GM23248 (cell line): ENCODE measurements at regions not wholly inside any gene's neighbourhood (a gene's known extent, or its start where the extent isn't known, plus 50 kb on each side); places are given as distances from the start of the nearest gene placed in this dataset.

Experiments
- DNase-seq: peaks from one replicate; pipeline ENCODE4 v3.0.0-alpha.2; 2015
- H2AFZ ChIP-seq: fragments of 200-600 bp; sonication (generic); 2 replicates; pipeline ENCODE4 v1.6.1; 2016; ENCODE audit warnings: antibody characterized with exemption
- H3F3A ChIP-seq: fragments of 200-600 bp; sonication (generic); 2 replicates; pipeline ENCODE4 v1.6.1; 2016; ENCODE audit warnings: mild to moderate bottlenecking, antibody characterized with exemption, mixed run types; ENCODE audit not compliant: insufficient read depth
- H3K27ac ChIP-seq: fragments of 200-600 bp; sonication (generic); 2 replicates; pipeline ENCODE4 v1.5.1; 2016; ENCODE audit warnings: mild to moderate bottlenecking
- H3K27me3 ChIP-seq: fragments of 200-600 bp; sonication (generic); replicated peaks from 2 replicates; pipeline ENCODE4 v1.6.1; 2016; ENCODE audit warnings: mild to moderate bottlenecking; ENCODE audit not compliant: insufficient read depth
- H3K36me3 ChIP-seq: fragments of 200-600 bp; sonication (generic); 2 replicates; pipeline ENCODE4 v1.6.1; 2016; ENCODE audit warnings: low read depth, mild to moderate bottlenecking
- H3K4me1 ChIP-seq: fragments of 200-600 bp; sonication (generic); 2 replicates; pipeline ENCODE4 v1.6.1; 2016; ENCODE audit warnings: mild to moderate bottlenecking; ENCODE audit not compliant: insufficient read depth
- H3K4me2 ChIP-seq: fragments of 200-600 bp; sonication (generic); one replicate; pipeline ENCODE4 v1.6.1; 2016; ENCODE audit warnings: mild to moderate bottlenecking; ENCODE audit not compliant: unreplicated experiment
- H3K4me3 ChIP-seq: fragments of 200-600 bp; sonication (generic); 2 replicates; pipeline ENCODE4 v1.5.1; 2016; ENCODE audit warnings: mild to moderate bottlenecking
- H3K79me2 ChIP-seq: fragments of 200-600 bp; sonication (generic); 2 replicates; pipeline ENCODE4 v1.6.1; 2016; ENCODE audit warnings: mild to moderate bottlenecking; ENCODE audit not compliant: insufficient read depth
- H3K9ac ChIP-seq: fragments of 200-600 bp; sonication (generic); 2 replicates; pipeline ENCODE4 v1.6.1; 2016; ENCODE audit warnings: mild to moderate bottlenecking
- H3K9me2 ChIP-seq: fragments of 200-600 bp; sonication (generic); 2 replicates; pipeline ENCODE4 v1.6.1; 2016; ENCODE audit warnings: mixed run types, mild to moderate bottlenecking, moderate library complexity; ENCODE audit not compliant: insufficient read depth
- H3K9me3 ChIP-seq: fragments of 200-600 bp; sonication (generic); one replicate; pipeline ENCODE4 v1.6.1; 2017; ENCODE audit warnings: low read depth
- H4K20me1 ChIP-seq: fragments of 200-600 bp; sonication (generic); 2 replicates; pipeline ENCODE4 v1.6.0; 2016; ENCODE audit not compliant: insufficient read depth
- EZH2 ChIP-seq: fragments of 200-600 bp; sonication (generic); IDR thresholded peaks from 2 replicates; pipeline ENCODE4 v1.6.1; 2018; ENCODE audit warnings: antibody characterized with exemption, mild to moderate bottlenecking; ENCODE audit not compliant: insufficient read depth, poor library complexity, severe bottlenecking
- EZH2phosphoT487 ChIP-seq: fragments of 200-600 bp; sonication (generic); IDR thresholded peaks from 2 replicates; pipeline ENCODE4 v1.6.1; 2018; ENCODE audit warnings: antibody characterized with exemption, moderate library complexity, mild to moderate bottlenecking, low read depth; ENCODE audit not compliant: insufficient read depth
- WGBS, 2 experiments: methylation state at CpG; one replicate each; pipeline ENCODE4 v1.1.6; 2015 to 2017; ENCODE audit warnings: low lambda C conversion rate in 2 of 2, low coverage in 1 of 2; ENCODE audit errors: missing lambda C conversion rate in 2 of 2; 5-methylcytosine and 5-hydroxymethylcytosine counted together
- in situ Hi-C: fragments of 300-500 bp; cut with MboI; formaldehyde crosslinking; loops from 2 replicates; pipeline ENCODE4 v1.15.0; 2020

DNA sequence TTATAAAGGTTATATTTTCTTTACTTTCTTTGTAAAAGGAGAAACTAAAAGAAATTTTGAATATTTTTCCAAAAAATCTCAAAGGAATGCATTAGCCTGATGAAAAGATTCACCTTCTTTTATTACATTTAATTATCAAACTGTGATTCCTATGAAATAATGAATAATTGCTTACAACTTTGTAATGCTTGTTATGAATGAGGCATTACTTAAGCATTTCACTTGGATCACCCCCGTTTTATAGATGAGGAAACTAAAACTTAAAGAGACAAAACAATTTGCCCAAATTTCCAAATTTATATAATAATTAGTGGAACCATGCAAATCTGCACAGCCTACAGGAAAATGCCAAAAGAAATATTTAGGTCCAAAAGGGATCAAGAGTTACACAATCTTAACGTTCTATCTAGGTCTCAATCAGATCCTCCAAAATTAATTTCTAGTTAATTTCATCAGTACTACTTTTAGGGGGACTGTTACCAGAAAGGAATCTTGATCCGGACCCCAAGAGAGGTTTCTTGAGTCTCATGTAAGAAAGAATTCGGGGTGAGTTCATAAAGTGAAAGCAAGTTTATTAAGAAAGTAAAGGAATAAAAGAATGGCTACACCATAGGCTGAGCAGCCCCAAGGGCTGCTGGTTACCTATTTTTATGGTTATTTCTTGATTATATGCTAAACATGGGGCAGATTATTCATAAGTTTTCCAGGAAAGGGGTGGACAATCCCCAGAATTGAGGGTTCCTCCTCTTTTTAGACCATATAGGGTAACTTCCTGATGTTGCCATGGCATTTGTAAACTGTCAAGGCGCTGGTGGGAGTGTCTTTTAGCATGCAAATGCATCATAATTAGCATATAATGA, 288.0 kb downstream of the ADGB start:
- 75 to 77% methylated on average over 5 of the region's 5 CpGs for WGBS, 2 experiments
- peaks cover 7% of the 10 kb centered on the region for H3F3A ChIP-seq
- H3K79me2 ChIP-seq: no peaks in the 10 kb centered on the region
- no peak overlapping the region for H3K4me3 ChIP-seq
- no peaks in the 10 kb centered on the region for H3K9me2 ChIP-seq
- no peak overlapping the region for H3K4me2 ChIP-seq
- no peaks in the 10 kb centered on the region for H4K20me1 ChIP-seq
- in situ Hi-C loops: no loop called here
- DNase-seq: peak; percentile 7
- H3K9ac ChIP-seq: no peak overlapping the region
- TF ChIP-seq EZH2 (no peak), EZH2phosphoT487 (no peak)
- no peaks in the 10 kb centered on the region for H3K27me3 ChIP-seq
- H3K36me3 ChIP-seq: no peaks in the 10 kb centered on the region
- H3K9me3 ChIP-seq: no peaks in the 10 kb centered on the region
- peaks cover 20% of the 10 kb centered on the region for H3K4me1 ChIP-seq
- H2AFZ ChIP-seq: no peak overlapping the region
- H3K27ac ChIP-seq: no peak overlapping the region

DNA sequence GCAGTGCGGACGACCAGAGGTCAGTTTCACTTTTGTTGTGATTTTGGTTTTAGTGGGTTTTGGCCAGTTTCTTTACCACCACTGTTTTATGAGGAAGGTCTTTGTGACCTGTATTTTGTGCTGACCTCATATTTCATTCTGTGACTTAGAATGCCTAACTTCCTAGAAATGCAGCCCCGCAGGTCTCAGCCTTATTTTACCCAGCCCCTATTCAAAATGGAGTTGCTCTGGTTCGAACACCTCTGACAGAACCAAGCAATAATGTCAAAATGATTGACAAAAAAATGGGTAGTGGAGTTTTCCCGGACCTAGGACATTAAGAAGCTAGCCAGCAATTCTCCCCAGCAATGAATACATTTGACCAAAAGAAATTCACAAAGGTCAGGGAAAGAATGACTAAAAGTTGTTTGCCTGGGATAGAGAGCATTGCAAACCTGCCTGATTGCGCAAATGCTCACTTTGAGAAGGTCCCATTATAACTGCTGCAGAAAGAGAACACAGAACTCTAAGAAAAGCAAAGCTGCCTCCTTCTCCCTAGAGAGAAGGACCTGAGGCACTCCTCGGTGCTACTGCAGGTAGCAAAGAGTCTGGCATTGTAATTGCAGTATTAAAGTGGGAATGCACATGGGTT, 288.8 kb downstream of the ADGB start:
- TF ChIP-seq EZH2: no peak
- TF ChIP-seq EZH2phosphoT487: no peak
- Histone ChIP-seq H2AFZ (no peak overlapping the region), H3K4me2 (no peak overlapping the region), H3F3A (peaks cover 14% of the 10 kb centered on the region), H3K9me2 (no peaks in the 10 kb centered on the region), H3K9me3 (no peaks in the 10 kb centered on the region), H3K4me3 (no peak overlapping the region), H4K20me1 (no peaks in the 10 kb centered on the region), H3K9ac (no peak overlapping the region), H3K4me1 (peaks cover 27% of the 10 kb centered on the region), H3K27ac (no peak overlapping the region), H3K27me3 (no peaks in the 10 kb centered on the region), H3K36me3 (no peaks in the 10 kb centered on the region), H3K79me2 (no peaks in the 10 kb centered on the region)
- in situ Hi-C loops: no loop called here
- WGBS, 2 experiments: 85 to 90% methylated on average over 7 of the region's 7 CpGs
- peak; percentile 31 for DNase-seq

DNA sequence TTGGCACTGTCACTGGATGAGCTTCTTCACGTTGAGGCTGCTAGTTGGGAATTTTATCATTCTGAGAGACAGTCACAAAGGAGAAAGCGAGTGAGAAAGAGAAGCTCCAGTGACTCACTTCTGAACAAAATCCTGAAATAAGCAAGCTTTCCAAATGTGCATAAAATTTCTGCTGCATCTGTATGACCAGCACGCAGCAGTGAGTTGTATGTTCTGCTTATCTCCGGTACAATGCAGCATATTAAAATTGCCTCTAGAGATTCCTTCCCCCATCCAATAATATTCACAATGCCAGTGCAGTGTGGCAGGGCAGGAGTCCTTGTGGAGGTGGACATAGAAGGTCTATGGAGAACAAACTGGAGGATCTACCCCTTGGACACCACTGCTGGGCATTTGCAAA, 290.5 kb downstream of the ADGB start:
- no peak overlapping the region for H3K9ac ChIP-seq
- no peak overlapping the region for H3K27ac ChIP-seq

DNA sequence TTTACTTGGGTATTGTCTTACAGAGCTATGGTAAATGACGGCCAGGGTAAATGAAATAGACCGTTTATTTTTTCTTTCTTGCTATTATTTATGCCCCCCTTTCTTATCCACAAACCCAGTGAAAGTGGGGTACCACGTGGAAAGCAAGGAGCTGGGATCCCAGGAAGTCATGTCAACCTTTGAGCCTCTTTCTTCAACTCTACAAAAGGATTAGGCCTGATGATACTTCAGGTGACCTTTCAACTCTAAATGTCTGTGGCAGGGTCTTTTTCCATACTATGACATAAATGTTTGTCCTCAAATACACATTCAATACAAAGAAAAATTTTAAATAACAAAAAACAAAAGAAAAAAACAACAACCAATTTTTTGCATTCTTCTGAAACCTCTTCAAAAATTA, 291.4 kb downstream of the ADGB start:
- Histone ChIP-seq H3K27me3 (no peaks in the 10 kb centered on the region), H3K4me1 (peaks cover 36% of the 10 kb centered on the region), H3K4me2 (no peak overlapping the region), H3F3A (peaks cover 21% of the 10 kb centered on the region), H3K9me3 (no peaks in the 10 kb centered on the region), H2AFZ (no peak overlapping the region), H3K79me2 (no peaks in the 10 kb centered on the region), H3K9ac (no peak overlapping the region), H3K4me3 (no peak overlapping the region), H4K20me1 (no peaks in the 10 kb centered on the region), H3K9me2 (no peaks in the 10 kb centered on the region), H3K27ac (no peak overlapping the region), H3K36me3 (no peaks in the 10 kb centered on the region)
- no peak for DNase-seq
- TF ChIP-seq EZH2phosphoT487 (no peak), EZH2 (no peak)
- 93 to 96% methylated on average over 3 of the region's 3 CpGs for WGBS, 2 experiments
- in situ Hi-C loops: no loop called here

More for the DNA sequence above, 290.5 kb downstream of the ADGB start:
- Histone ChIP-seq H3K9me2 (no peaks in the 10 kb centered on the region), H3F3A (peaks cover 21% of the 10 kb centered on the region), H2AFZ (no peak overlapping the region), H3K4me2 (no peak overlapping the region), H3K79me2 (no peaks in the 10 kb centered on the region), H3K4me3 (no peak overlapping the region), H3K9me3 (no peaks in the 10 kb centered on the region), H4K20me1 (no peaks in the 10 kb centered on the region), H3K27me3 (no peaks in the 10 kb centered on the region), H3K36me3 (no peaks in the 10 kb centered on the region), H3K4me1 (peaks cover 36% of the 10 kb centered on the region)
- no peak for DNase-seq
- no peak for TF ChIP-seq EZH2
- no peak for TF ChIP-seq EZH2phosphoT487
- WGBS, 2 experiments: 84 to 94% methylated on average over 4 of the region's 4 CpGs
- in situ Hi-C loops: no loop called here
